Breast epithelium (tissue), 3 donors: ENCODE measurements at regions not wholly inside any gene's neighbourhood (a gene's known extent, or its start where the extent isn't known, plus 50 kb on each side); places are given as distances from the start of the nearest gene placed in this dataset.

Experiments
- POLR2A ChIP-seq: fragments of 450-650 bp; IDR thresholded peaks from one replicate; pipeline ENCODE4 v1.6.1; 2016; ENCODE audit warnings: antibody characterized with exemption, mild to moderate bottlenecking, moderate library complexity
- POLR2AphosphoS5 ChIP-seq, 3 donors: sonication (generic); formaldehyde crosslinking; IDR thresholded peaks; one replicate each; pipeline ENCODE4 v1.6.1; 2017; ENCODE audit warnings: antibody characterized with exemption in 3 of 3
- TF ChIP-seq, protein P1 (sequence below), 3 donors: fragments of 450-650 bp; IDR thresholded peaks; one replicate each; pipeline ENCODE4 v1.5.1; 2016 to 2017; ENCODE audit warnings: antibody characterized with exemption in 3 of 3, mild to moderate bottlenecking in 3 of 3, moderate library complexity in 3 of 3

DNA sequence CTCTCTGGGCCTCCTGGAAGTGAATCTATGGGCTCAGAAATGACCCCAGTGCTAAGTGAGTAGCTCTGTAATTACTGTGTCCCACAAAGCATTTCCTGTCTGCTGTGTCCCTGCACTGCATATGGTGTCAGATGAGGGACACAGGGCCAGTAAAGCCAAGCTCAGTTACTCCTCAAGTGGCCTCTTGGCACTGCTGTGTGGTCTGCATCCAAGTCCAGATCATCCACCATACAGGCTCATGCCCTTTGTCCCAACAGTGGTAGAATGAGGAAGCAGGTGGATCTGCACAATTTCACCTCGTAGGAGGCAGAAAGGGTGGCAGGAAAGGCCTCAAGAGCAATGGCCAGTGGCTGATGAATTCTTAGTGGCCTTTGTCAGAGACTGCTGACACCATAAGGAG lies 146.8 kb downstream of the SOX9 start:
- TF ChIP-seq, protein P1, sequence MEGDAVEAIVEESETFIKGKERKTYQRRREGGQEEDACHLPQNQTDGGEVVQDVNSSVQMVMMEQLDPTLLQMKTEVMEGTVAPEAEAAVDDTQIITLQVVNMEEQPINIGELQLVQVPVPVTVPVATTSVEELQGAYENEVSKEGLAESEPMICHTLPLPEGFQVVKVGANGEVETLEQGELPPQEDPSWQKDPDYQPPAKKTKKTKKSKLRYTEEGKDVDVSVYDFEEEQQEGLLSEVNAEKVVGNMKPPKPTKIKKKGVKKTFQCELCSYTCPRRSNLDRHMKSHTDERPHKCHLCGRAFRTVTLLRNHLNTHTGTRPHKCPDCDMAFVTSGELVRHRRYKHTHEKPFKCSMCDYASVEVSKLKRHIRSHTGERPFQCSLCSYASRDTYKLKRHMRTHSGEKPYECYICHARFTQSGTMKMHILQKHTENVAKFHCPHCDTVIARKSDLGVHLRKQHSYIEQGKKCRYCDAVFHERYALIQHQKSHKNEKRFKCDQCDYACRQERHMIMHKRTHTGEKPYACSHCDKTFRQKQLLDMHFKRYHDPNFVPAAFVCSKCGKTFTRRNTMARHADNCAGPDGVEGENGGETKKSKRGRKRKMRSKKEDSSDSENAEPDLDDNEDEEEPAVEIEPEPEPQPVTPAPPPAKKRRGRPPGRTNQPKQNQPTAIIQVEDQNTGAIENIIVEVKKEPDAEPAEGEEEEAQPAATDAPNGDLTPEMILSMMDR (IDR thresholded peaks at IDR 0.05): no peak
- no peak for TF ChIP-seq POLR2A
- TF ChIP-seq POLR2AphosphoS5 (IDR thresholded peaks at IDR 0.05): no peak
